AG20443 (cell line): ENCODE measurements at regions not wholly inside any gene's neighbourhood (a gene's known extent, or its start where the extent isn't known, plus 50 kb on each side); places are given as distances from the start of the nearest gene placed in this dataset.

Source experiments
- DNase-seq: peaks from one replicate; pipeline ENCODE4 v3.0.0; 2012; ENCODE audit warnings: low spot score, mixed read lengths

- DNase-seq, result no peak
Observed at GRCh38 chr5:82850393-82850792, 226.8 kb downstream of the TMEM167A start.

GRCh38 chr5:82849885-82850284, 227.3 kb downstream of the TMEM167A start:
- DNase-seq, result no peak

GRCh38 chr5:82847562-82847961, 229.6 kb downstream of the TMEM167A start:
- DNase-seq, result no peak

GRCh38 chr5:82839881-82840280, 237.3 kb downstream of the TMEM167A start:
- DNase-seq, result no peak

GRCh38 chr5:82835488-82835887, 241.7 kb downstream of the TMEM167A start:
- DNase-seq, result no peak

GRCh38 chr5:82834151-82834550, 243.0 kb downstream of the TMEM167A start:
- no peak for DNase-seq

GRCh38 chr5:82833277-82833676, 243.9 kb downstream of the TMEM167A start:
- no peak for DNase-seq

GRCh38 chr5:82832445-82832844, 244.7 kb downstream of the TMEM167A start:
- DNase-seq, result no peak

GRCh38 chr5:82828211-82828610, 249.0 kb downstream of the TMEM167A start:
- DNase-seq, result no peak

GRCh38 chr5:82827651-82828050, 249.5 kb downstream of the TMEM167A start:
- no peak for DNase-seq

GRCh38 chr5:82822634-82822927, 254.6 kb downstream of the TMEM167A start:
- DNase-seq, result no peak

- DNase-seq, result no peak
Observed at GRCh38 chr5:82821846-82822633, 255.2 kb downstream of the TMEM167A start.

- no peak for DNase-seq
Observed at GRCh38 chr5:82820961-82821845, 256.0 kb downstream of the TMEM167A start.

- DNase-seq, result no peak
Observed at GRCh38 chr5:82820188-82820587, 257.0 kb downstream of the TMEM167A start.

GRCh38 chr5:82817897-82818676, 259.1 kb downstream of the TMEM167A start:
- DNase-seq, result no peak

GRCh38 chr5:82816926-82817325, 260.3 kb downstream of the TMEM167A start:
- no peak for DNase-seq

GRCh38 chr5:82815871-82816270, 261.3 kb downstream of the TMEM167A start:
- DNase-seq, result no peak

- DNase-seq, result no peak
Observed at GRCh38 chr5:82813861-82814260, 263.3 kb downstream of the TMEM167A start.

GRCh38 chr5:82812575-82812974, 264.6 kb downstream of the TMEM167A start:
- DNase-seq, result peak; percentile 13

- no peak for DNase-seq
Observed at GRCh38 chr5:82811490-82811889, 265.7 kb downstream of the TMEM167A start.

GRCh38 chr5:82809420-82810143, 267.6 kb downstream of the TMEM167A start:
- DNase-seq, result no peak

GRCh38 chr5:82808960-82809359, 268.2 kb downstream of the TMEM167A start:
- no peak for DNase-seq
